Activated CD4-positive, alpha-beta T cell treated with anti-CD3 and anti-CD28 coated beads for 36 hours (primary cell): ENCODE measurements at regions not wholly inside any gene's neighbourhood (a gene's known extent, or its start where the extent isn't known, plus 50 kb on each side); places are given as distances from the start of the nearest gene placed in this dataset.

Experiments used
- ATAC-seq: fragments of 200-7000 bp; cut with Tn5 transposase; one replicate; pipeline ENCODE4 v1.10.0; 2021; ENCODE audit warnings: mild to moderate bottlenecking, moderate library complexity
- CTCF ChIA-PET: fragments of 350-600 bp; sonication (Branson Sonifier 250); formaldehyde crosslinking; loops from one replicate; lab custom pipeline; 2021; ENCODE audit warnings: antibody characterized with exemption; lab: Charles Lee
- POLR2A ChIA-PET: fragments of 350-600 bp; sonication (Branson Sonifier 250); formaldehyde crosslinking; loops from one replicate; lab custom pipeline; 2021; ENCODE audit warnings: antibody characterized with exemption, inconsistent platforms; lab: Charles Lee
- DNase-seq: peaks from one replicate; pipeline ENCODE4 v3.0.0-alpha.2; 2020
- H3K27ac Mint-ChIP-seq: one replicate; pipeline ENCODE4 v1.8.0; 2021; ENCODE audit warnings: mixed read lengths
- H3K27me3 Mint-ChIP-seq: one replicate; pipeline ENCODE4 v1.8.0; 2021; ENCODE audit warnings: mixed read lengths
- H3K36me3 Mint-ChIP-seq: one replicate; pipeline ENCODE4 v1.8.0; 2021; ENCODE audit warnings: low read depth, mixed read lengths
- H3K4me1 Mint-ChIP-seq: one replicate; pipeline ENCODE4 v1.8.0; 2021; ENCODE audit warnings: mixed read lengths
- H3K4me3 Mint-ChIP-seq: one replicate; pipeline ENCODE4 v1.8.0; 2021; ENCODE audit warnings: mild to moderate bottlenecking, moderate library complexity, mixed read lengths
- H3K9me3 Mint-ChIP-seq: one replicate; pipeline ENCODE4 v1.8.0; 2021; ENCODE audit warnings: low read depth, mixed read lengths
- intact Hi-C, 2 experiments: fragments of 100-400 bp; cut with DNase I in 1 of 2; cut with micrococcal nuclease in 1 of 2; formaldehyde crosslinking; loops; one replicate each; pipeline versions ENCODE4 v1.14.2 to v1.15.1; 2022 to 2024; cut with DNase I, micrococcal nuclease

- Mint-ChIP-seq H3K27me3 (no peaks in the 10 kb centered on the region), H3K4me3 (no peak overlapping the region), H3K9me3 (no peaks in the 10 kb centered on the region), H3K36me3 (no peaks in the 10 kb centered on the region), H3K4me1 (peaks cover 28% of the 10 kb centered on the region), H3K27ac (peak overlapping the region; percentile 19)
- intact Hi-C loops, result loop anchor here in 1 of 2 experiments (2.0 kb wide), 1 partner anchor 595 kb away; no protein-coding TSS in a partner anchor
- CTCF ChIA-PET, result no interaction called here
- POLR2A ChIA-PET, result interaction anchor here (0.7 kb wide), 1 partner anchor 96 kb away, joined by 4 read pairs; no protein-coding TSS in a partner anchor
- DNase-seq (no peak), ATAC-seq (no peak)
These were observed 521.5 kb downstream of the BCOR start for GRCh38 chrX:39576041-39576872.

- ChIA-PET POLR2A (no interaction called here), CTCF (no interaction called here)
- DNase-seq, result no peak
- Mint-ChIP-seq H3K27me3 (no peaks in the 10 kb centered on the region), H3K9me3 (no peaks in the 10 kb centered on the region), H3K36me3 (no peaks in the 10 kb centered on the region), H3K27ac (peak overlapping the region; percentile 5), H3K4me1 (peaks cover 28% of the 10 kb centered on the region), H3K4me3 (no peak overlapping the region)
- intact Hi-C loops, result loop anchor here in 1 of 2 experiments (2.0 kb wide), 1 partner anchor 593 kb away; no protein-coding TSS in a partner anchor
- ATAC-seq, result no peak
These were observed 520.4 kb downstream of the BCOR start for GRCh38 chrX:39577206-39577984.

GRCh38 chrX:39577985-39578869 lies 519.5 kb downstream of the BCOR start:
- Mint-ChIP-seq H3K4me1 (peaks cover 28% of the 10 kb centered on the region), H3K36me3 (no peaks in the 10 kb centered on the region), H3K27me3 (no peaks in the 10 kb centered on the region), H3K4me3 (peak overlapping the region; percentile 35), H3K27ac (peak overlapping the region; percentile 84), H3K9me3 (no peaks in the 10 kb centered on the region)
- DNase-seq (peak; percentile 83), ATAC-seq (peak; percentile 91)
- intact Hi-C loops, result loop anchor here (1.0 to 2.0 kb wide), 4 partner anchors 27 to 599 kb away; no protein-coding TSS in a partner anchor
- ChIA-PET POLR2A (no interaction called here), CTCF (no interaction called here)

- DNase-seq (no peak), ATAC-seq (no peak)
- no peaks in the 10 kb centered on the region for H3K27me3 Mint-ChIP-seq
- no peak overlapping the region for H3K4me3 Mint-ChIP-seq
- H3K27ac Mint-ChIP-seq, result no peak overlapping the region
- ChIA-PET POLR2A (no interaction called here), CTCF (no interaction called here)
- no peaks in the 10 kb centered on the region for H3K36me3 Mint-ChIP-seq
- no peaks in the 10 kb centered on the region for H3K9me3 Mint-ChIP-seq
- intact Hi-C loops, result no loop called here
- H3K4me1 Mint-ChIP-seq, result peaks cover 28% of the 10 kb centered on the region
These were observed 517.7 kb downstream of the BCOR start for GRCh38 chrX:39580043-39580442.

GRCh38 chrX:39581411-39581810 lies 516.3 kb downstream of the BCOR start:
- POLR2A ChIA-PET, result no interaction called here
- no peak overlapping the region for H3K27ac Mint-ChIP-seq
- DNase-seq, result no peak
- no peak for ATAC-seq
- no peaks in the 10 kb centered on the region for H3K36me3 Mint-ChIP-seq
- H3K4me1 Mint-ChIP-seq, result peaks cover 27% of the 10 kb centered on the region
- H3K9me3 Mint-ChIP-seq, result no peaks in the 10 kb centered on the region
- no peaks in the 10 kb centered on the region for H3K27me3 Mint-ChIP-seq
- CTCF ChIA-PET, result no interaction called here
- no peak overlapping the region for H3K4me3 Mint-ChIP-seq
- intact Hi-C loops, result no loop called here

GRCh38 chrX:39582091-39582490 lies 515.7 kb downstream of the BCOR start:
- no peaks in the 10 kb centered on the region for H3K36me3 Mint-ChIP-seq

GRCh38 chrX:39582976-39583375 lies 514.8 kb downstream of the BCOR start:
- ChIA-PET CTCF (interaction anchor here (0.7 to 1.2 kb wide), 2 partner anchors 140 to 362 kb away, joined by 3 read pairs; no protein-coding TSS in a partner anchor), POLR2A (interaction anchor here (0.5 kb wide), 1 partner anchor 273 kb away, joined by 4 read pairs; no protein-coding TSS in a partner anchor)
- H3K27me3 Mint-ChIP-seq, result no peaks in the 10 kb centered on the region
- H3K4me1 Mint-ChIP-seq, result peaks cover 13% of the 10 kb centered on the region
- H3K36me3 Mint-ChIP-seq, result no peaks in the 10 kb centered on the region
- H3K9me3 Mint-ChIP-seq, result no peaks in the 10 kb centered on the region
- no peak for DNase-seq
- H3K4me3 Mint-ChIP-seq, result no peak overlapping the region
- intact Hi-C loops, result no loop called here
- H3K27ac Mint-ChIP-seq, result no peak overlapping the region
- no peak for ATAC-seq

More at GRCh38 chrX:39582091-39582490, 515.7 kb downstream of the BCOR start:
- CTCF ChIA-PET, result no interaction called here
- H3K27ac Mint-ChIP-seq, result no peak overlapping the region
- no peak for DNase-seq
- H3K4me1 Mint-ChIP-seq, result peaks cover 21% of the 10 kb centered on the region
- POLR2A ChIA-PET, result no interaction called here
- no peak for ATAC-seq
- no peak overlapping the region for H3K4me3 Mint-ChIP-seq
- no peaks in the 10 kb centered on the region for H3K9me3 Mint-ChIP-seq
- no peaks in the 10 kb centered on the region for H3K27me3 Mint-ChIP-seq
- intact Hi-C loops, result no loop called here

- ChIA-PET POLR2A (no interaction called here), CTCF (no interaction called here)
- Mint-ChIP-seq H3K4me3 (no peak overlapping the region), H3K27me3 (no peaks in the 10 kb centered on the region), H3K36me3 (no peaks in the 10 kb centered on the region), H3K9me3 (no peaks in the 10 kb centered on the region), H3K27ac (no peak overlapping the region), H3K4me1 (no peaks in the 10 kb centered on the region)
- DNase-seq (no peak), ATAC-seq (no peak)
- intact Hi-C loops, result no loop called here
These were observed 511.9 kb downstream of the BCOR start for GRCh38 chrX:39585808-39586207.

GRCh38 chrX:39586359-39586758 lies 511.4 kb downstream of the BCOR start:
- Mint-ChIP-seq H3K36me3 (no peaks in the 10 kb centered on the region), H3K9me3 (no peaks in the 10 kb centered on the region), H3K4me3 (no peak overlapping the region), H3K4me1 (no peaks in the 10 kb centered on the region), H3K27me3 (no peaks in the 10 kb centered on the region), H3K27ac (no peak overlapping the region)
- intact Hi-C loops, result no loop called here
- POLR2A ChIA-PET, result no interaction called here
- no peak for DNase-seq
- no peak for ATAC-seq
- CTCF ChIA-PET, result no interaction called here

- H3K4me1 Mint-ChIP-seq, result peaks cover 6% of the 10 kb centered on the region
- CTCF ChIA-PET, result no interaction called here
- no peak for DNase-seq
These were observed 506.7 kb downstream of the BCOR start for GRCh38 chrX:39591099-39591498.

GRCh38 chrX:39592776-39593175 lies 505.0 kb downstream of the BCOR start:
- ChIA-PET POLR2A (no interaction called here), CTCF (no interaction called here)

More at GRCh38 chrX:39591099-39591498, 506.7 kb downstream of the BCOR start:
- Mint-ChIP-seq H3K36me3 (no peaks in the 10 kb centered on the region), H3K4me3 (no peak overlapping the region), H3K27ac (no peak overlapping the region), H3K27me3 (no peaks in the 10 kb centered on the region), H3K9me3 (no peaks in the 10 kb centered on the region)
- ATAC-seq, result no peak
- intact Hi-C loops, result no loop called here
- POLR2A ChIA-PET, result no interaction called here

More at GRCh38 chrX:39592776-39593175, 505.0 kb downstream of the BCOR start:
- Mint-ChIP-seq H3K4me3 (no peak overlapping the region), H3K27me3 (no peaks in the 10 kb centered on the region), H3K27ac (no peak overlapping the region), H3K9me3 (no peaks in the 10 kb centered on the region), H3K36me3 (no peaks in the 10 kb centered on the region), H3K4me1 (peaks cover 11% of the 10 kb centered on the region)
- intact Hi-C loops, result no loop called here
- DNase-seq (no peak), ATAC-seq (no peak)
